Stimulated activated CD4-positive, alpha-beta T cell treated with anti-CD3 and anti-CD28 coated beads, Interleukin-4, amount 100 ng/mL, for 48 hours (primary cell): ENCODE measurements at regions not wholly inside any gene's neighbourhood (a gene's known extent, or its start where the extent isn't known, plus 50 kb on each side); places are given as distances from the start of the nearest gene placed in this dataset.
"Not testable (repeated sequence)": the region's sequence is repeated elsewhere in the genome, so short reads cannot be mapped to it uniquely, and the experiment has no call there.

Experiments used
- DNase-seq, 2 donors: peaks; one replicate each; pipeline ENCODE4 v3.0.0-alpha.2; 2020; ENCODE audit warnings: low read depth in 2 of 2

DNA sequence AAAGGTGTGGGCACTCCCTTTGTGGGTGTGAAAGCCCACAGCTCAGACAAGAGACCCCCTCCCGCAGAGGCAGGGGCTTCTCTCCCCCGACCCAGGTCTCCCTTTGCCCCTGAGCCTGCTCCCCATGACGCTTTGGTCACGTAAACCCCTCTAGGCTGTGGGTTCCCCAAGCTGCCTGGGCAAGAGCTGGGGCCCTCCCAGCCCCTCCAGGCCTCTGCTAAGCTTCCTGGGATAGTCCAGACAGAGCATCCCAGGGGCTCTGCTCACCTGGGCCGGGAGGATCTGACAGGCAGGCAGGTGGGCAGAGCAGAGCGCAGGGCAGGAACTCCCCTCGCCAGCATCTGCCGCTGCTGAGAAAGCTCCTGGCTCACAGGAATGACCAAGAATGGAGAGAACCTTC, 177.3 kb downstream of the BANP start:
- DNase-seq: no peak

DNA sequence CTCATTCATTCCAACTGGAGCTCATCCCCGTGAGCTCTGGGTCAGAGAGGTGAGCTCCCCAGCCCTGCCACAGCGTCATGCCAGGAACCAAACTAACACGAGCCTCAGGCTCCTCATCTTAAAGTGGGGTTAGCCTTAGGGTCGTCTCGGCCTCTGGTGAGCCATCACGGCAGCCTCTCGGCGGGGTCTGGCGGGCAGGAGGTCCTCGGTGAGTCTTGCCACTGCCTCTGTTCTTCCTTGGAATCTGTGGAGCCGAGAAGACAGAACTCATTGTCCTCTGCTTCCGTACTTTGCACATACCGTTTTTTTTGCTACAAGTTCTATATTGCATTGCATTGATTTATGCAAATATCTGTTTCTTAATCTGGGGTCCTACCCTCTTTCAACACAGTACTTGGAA, 177.9 kb downstream of the BANP start:
- not testable (repeated sequence) for DNase-seq

DNA sequence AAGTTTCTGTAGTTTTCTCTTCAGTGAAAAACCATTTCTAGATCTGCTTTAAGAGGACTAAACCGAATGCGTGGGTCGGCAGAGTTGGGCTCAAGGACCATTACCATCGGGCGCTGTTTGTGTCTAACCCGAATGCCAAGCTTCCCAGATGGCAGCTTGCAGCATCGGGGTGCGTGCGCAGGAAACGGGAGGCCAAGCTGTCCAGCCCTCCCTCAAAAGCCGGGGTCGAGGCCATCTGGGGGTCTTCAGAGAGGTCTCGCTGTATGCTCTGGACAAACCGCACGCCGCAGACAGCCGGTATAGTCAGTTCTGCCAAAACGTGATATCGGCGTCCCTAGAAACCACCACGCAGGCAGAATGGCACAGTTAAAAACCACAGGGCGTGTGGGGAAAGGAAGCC, 178.8 kb downstream of the BANP start:
- DNase-seq: no peak

DNA sequence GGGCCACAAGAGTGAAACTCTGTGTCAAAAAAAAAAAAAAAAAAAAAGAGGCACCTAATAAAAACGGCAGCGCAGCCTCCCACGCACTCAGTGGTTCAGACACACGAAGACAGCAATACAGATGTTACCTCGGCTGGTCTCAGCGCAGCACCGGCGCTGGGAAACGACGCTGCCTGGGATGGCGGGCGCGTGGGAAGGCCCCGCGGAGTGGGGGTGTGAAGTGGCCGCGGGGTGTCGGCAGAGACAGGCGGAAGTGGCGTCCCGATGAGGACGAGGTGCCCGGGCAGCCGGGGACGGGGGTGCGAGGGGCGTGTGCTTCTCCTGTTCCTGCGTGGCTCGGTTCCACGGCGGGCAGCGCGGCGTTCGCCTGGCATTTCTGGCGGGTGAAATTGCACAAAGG, 179.4 kb downstream of the BANP start:
- no peak for DNase-seq

DNA sequence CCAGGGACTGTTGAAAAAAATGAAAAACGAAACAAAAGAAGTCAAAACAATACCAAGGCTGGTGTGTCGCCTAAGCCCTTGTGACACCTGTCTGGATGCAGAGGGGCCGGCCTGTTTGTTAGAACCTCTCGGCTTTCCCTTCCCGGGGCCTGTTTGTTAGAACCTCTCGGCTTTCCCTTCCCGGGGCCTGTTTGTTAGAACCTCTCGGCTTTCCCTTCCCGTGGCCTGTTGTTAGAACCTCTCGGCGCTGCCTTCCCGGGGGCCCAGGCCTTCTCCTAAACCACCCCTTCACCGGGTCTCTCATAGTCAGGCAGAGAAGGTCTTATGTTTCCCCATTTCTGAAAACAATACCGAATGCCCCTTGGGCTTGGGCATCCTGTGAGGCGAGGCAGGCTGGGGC, 180.0 kb downstream of the BANP start:
- DNase-seq: no peak

DNA sequence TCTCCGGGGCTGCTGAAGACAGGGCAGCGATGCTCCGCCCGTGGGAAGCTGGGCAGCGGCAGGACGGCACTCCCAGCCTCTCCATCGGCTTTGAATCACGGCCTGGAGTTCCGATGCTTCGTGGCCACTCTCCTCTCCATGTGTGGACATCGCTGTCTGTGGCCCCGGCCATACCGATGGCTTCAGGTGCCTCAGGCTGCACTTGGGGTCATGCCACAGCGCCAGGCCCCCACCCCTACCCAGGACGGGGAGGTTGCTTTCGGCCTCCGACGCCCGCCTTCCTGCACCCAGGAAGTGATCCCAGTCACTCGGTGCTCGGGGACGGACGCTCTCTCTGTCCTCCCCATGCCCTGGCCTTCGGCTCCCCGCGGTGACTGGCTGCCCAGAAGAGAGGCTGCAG, 180.7 kb downstream of the BANP start:
- DNase-seq: no peak

DNA sequence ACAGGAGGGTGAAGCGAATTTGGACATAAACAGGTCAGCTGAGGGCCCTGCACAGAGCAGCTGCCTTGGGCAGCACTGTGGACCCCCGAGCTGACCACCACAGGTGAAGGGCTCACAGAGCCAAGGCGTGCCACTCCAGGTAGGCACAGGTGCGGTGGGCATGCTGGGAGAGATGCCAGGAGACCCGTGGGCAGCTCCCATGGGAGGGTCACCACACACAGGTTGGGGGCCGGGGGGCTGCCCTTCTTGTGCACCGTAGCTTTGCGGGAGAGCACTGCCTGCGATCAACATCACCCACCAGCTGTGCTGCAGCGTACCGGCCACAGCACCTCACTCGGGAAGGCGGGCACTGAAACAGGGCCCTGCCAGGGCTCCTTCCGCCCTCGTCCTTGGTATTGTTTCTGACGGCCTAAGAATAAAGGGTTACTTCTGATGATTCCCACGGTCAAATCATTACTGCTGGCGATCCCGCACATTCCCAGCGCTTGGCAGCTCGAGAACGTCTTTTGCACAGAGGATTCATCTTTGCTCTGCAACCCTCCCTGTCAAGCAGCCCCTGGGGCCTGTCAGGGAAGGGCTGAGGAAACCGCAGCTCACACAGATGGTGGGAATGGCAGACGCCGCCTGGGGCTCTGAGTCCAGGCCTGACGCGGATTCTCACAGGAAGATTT, 181.7 kb downstream of the BANP start:
- DNase-seq: no peak

DNA sequence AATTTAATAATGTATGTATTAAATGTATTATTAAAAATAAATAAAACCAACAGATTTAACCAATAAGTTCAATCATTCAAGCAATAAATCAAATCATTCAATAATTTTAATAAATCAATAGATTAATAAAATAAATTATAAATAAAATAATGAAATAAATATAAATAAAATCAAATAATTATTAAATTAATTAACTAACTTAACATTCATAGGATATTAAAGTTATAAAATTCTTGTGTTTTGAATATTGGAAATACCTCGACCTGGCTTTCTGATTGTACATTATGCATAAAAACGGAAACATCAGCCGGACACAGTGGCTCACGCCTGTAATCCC, 182.2 kb downstream of the BANP start:
- no peak for DNase-seq

DNA sequence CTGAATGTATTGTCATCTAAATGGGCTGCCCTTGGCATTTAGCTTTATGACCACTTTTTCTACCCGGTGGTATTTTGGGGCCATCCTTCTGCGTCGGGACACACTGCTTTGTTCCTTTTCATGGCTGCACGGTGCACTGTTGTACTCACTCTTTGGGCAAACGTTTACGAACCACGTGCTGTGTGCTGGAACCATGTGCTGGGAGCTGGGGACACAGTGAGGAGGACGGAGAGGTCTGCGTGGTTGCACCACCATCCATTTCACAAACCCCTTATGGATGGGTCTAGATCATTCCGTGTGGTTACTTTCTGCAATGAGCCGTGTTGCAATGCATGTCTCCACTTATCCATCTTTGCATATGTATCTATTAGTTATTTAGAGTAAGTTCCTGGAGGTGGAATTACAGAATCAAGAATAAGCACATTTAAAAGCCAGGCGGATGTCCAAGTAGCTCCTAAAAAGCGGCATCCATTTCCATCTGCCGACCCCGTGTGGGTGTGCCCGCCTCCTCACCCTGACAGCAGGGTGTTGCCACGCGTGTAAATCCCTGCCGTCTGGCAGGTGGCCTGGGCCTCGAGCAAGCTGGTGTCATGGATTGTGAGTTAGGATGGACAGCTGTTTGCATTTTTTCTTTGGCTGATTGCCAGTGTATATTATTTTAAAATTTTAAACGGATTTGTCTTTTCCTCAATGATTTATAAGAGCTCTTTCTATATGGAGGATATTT, 183.1 kb downstream of the BANP start:
- DNase-seq: not testable (repeated sequence)

DNA sequence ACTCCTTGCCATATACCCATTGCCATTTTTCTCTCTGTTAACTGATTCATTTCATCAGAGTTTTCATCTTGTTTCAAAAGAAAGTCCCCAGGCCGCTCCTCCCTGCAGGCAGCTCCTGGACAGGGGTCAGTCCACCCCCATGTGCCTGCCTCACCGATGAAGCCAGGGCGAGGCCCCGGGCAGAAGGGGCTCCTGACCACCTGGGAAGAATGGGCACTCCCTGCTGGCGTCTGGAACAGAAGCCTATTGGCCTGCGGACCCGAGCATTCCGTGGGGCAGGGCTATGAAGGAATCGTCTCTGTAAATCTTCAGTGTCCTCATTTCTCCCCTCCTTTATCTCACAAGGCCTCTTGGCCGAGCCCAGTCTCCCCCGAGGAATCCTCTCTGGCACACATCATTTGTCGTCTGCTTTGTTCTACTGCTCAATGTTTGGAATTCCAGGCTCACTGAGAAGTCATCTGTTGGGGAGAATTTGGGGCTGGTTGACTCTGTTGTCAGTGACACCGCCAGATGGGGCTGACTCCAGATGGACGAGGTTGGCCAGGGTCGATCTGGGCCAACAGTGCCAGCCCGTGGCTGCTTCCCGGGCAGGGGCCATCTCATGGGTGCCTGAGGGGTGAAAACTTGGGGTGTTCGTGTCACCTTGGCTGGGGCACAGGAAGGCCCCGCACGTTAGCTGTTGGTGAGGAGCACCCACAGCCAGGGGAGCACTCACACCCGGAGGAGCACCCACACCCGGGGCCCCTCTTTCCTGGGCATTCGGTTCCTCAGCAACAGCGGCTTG, 183.9 kb downstream of the BANP start:
- DNase-seq: not testable (repeated sequence)

DNA sequence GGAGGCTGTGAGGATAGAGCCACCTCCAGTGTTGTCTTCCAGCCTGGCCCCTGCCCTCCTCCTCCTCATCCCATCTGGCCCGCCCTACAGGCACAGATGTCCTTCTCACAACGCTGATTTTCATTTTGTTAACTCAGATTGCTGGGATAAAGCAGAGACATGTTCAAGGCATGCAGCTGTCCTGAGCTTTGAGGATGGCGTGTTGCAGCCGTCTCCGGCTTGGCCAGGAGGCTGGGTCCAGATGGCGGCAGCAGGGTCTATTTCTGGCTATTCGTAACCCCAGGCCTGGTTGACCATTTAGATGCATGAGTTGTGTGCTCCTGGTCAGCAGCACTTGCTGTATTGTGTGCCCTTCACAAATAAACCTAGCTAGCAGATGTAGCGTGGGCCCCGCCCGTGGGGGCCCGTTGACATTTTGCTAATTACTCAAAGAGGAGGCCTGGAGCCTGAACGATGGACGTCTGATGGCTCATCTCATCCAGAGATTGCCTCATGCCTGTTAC, 185.0 kb downstream of the BANP start:
- not testable (repeated sequence) for DNase-seq

DNA sequence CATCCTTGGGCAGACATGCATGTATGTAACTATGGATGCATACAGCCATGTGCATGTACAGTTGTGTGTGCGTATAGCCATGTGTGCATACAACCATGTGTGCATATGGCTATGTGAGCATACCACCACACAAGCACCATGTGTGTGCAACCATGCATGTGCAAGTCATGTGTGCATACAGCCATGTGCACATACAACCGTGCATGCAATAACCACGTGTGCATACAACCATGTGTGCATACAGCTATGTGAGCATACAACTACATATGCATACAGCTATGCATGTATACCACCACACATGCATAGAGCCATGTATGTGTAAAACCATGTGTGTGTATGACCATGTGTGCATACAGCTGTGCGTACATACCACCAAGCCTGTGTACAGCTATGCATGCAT, 185.7 kb downstream of the BANP start:
- not testable (repeated sequence) for DNase-seq

DNA sequence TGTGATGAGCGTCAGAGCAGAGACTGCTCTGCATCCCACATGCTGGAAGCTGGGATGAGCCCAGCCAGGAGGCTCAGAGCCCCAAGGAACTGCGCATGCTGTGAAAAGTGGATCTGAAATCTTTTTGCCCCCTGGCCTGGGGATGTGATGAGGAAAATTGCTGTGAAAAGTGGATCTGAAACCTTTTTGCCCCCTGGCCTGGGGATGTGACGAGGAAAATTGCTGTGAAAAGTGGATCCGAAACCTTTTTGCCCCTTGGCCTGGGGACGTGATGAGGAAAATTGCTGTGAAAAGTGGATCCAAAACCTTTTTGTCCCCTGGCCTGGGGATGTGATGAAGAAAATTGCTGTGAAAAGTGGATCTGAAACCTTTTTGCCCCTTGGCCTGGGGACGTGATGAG, 187.9 kb downstream of the BANP start:
- not testable (repeated sequence) for DNase-seq

DNA sequence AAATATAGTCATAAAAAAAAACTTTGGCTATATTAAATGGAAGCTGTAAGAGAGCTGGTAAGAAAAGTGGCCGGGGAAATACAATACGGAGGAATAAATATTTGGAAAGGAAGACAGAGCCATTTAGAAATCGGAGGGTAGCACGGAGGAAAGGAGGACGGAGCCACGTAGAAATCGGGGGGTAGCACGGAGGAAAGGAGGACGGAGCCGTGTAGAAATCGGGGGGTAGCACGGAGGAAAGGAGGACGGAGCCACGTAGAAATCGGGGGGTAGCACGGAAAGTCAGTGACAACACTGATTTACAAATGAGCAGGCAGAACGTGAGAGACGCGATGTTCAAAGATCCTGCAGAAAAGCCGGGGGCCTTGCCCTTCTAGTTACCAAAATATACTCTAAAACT, 189.0 kb downstream of the BANP start:
- DNase-seq: not testable (repeated sequence)

DNA sequence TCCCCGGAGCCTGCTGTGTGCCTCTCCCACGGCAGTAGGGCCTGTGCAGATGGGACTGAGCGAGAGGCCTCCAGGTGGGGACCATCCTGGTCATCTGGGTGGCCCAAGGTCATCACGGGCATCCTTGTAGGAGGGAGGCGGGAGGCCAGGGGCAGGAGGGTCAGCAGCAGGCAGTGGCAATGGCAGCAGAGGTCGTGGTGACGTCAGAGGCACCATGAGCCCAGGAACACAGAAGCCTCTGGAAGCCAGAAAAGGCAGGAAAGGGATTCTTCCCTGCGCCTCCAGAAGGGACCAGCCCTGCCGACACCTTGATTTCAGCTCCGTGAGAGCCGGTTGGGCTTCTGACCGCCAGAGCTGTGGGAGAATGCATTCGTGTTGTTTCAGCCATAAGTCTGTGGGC, 190.3 kb downstream of the BANP start:
- DNase-seq: no peak

DNA sequence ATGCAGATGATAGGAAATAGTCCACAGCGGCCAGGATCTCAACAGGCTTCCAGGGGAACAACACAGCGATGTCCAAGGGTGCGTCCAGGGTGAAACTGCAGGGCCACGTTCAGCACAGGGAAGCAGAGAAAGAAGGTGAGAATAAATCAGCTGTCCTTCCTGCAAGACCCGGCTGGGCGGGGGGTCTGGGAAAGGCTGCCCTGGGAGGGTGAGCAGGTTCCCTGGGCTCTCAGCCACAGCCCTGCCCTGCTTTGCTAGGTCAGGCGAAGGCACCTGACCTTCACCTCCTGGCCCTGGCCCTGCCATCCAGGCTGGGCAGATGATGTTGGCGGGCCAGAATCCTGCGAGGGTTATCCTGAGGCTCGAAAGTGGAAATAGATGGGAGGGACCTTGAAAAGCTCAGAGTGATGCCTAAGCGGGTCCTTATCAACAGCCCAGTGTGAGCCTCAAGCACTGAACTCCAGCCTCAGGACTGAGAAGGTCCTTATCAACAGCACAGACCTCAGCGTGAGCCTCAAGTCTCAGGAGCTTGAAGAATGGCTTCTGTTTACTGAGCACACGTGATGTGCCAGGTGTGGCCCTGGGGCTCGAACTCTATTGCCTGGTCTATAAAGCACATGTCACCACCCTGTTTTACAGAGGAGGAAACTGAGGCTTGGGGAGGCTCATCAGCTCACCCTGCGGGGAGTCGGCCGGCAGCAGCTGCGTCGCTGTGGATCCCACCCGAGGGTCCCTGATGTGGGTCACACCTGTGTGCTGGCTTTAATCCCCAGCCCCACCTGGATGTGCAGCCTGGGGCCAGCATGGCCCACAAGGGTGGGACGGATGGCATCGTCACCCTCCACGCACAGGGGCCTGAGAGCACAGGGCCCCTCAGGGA, 191.1 kb downstream of the BANP start:
- not testable (repeated sequence) for DNase-seq

DNA sequence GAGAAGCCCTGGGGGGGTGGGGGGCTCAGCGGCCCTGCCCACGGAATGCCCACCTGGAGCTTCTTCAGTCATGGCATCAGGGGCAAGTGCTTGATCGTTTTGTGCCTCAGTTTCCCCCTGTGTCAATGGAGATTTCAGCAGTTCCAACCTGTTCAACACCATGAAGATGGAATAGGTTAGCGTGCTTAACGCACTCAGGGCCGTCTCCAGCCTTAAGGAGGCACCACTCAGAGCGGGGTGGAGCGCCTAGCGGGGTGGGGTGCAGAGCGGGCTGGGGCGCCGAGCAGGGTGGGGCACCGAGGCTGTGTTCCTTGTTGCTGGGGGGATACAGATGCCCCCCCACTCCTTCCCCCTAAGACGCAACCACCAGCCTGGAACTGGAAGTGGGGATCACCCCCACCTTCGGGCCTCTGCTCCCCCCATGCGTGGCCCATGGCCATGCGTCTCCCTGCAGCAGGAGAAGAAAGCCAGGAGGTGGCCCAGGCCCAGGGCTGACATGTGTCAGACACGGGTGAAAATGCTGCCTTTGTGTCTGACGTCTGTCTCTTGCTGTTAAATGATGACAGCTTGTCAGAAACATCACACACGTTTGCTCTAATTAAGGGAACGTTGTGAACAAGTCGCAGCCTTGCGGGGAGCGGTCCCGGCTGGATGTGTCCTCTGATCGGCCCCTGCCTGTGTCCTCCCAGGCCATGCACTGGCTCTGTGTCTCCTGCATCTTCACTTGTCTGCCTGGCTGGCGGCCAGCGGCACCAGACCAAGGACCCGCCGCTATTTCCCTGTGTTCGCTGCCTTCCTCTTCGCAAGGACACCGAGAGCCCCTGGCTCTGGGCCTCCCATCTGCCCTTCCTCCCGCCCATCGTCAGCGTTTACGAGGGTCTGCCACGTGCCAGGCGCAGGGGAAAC, 192.1 kb downstream of the BANP start:
- DNase-seq: not testable (repeated sequence)

DNA sequence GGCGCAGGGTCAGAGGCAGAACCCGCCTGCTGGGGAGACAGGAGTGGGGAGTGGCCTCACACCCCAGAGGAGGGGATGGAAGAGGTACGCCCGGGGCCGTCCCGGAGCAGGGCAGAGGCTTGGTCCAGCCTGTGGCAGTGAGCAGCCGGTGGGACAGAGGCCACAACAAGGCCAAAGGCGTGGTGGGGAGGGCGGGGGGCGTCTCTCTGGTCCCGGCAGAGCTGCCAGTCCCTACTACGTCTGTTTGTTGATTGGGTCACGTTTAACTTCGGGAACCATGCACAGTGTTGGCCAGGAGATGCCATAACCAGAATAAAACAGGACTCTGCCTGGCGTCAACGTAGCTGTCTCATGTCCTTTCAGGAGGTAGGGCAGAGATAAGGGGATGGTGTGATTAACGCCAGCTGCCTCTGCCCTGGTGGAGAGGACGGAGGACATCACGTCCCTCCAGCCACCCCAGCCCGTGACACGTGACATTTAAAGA, 192.8 kb downstream of the BANP start:
- DNase-seq: no peak

DNA sequence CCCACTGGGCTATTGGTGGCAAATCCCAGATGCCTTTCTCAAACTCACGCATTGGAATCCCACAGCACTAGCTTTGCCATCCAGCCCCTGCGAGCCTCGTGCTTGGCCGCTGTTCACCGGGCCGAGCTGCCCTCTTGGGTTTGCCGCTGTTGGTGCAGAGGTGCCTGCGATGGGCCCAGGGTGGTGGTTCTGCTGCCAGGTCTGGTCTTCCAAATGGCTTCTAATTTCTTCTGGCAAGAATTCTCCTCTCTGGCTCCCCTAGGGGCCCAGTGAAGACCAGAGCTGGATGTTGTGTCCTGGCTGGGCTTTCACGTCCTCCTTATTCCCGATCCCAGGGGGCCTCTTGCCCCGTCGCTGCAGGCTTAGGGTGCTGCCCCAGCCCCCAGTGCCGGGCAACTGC, 194.1 kb downstream of the BANP start:
- not testable (repeated sequence) for DNase-seq

DNA sequence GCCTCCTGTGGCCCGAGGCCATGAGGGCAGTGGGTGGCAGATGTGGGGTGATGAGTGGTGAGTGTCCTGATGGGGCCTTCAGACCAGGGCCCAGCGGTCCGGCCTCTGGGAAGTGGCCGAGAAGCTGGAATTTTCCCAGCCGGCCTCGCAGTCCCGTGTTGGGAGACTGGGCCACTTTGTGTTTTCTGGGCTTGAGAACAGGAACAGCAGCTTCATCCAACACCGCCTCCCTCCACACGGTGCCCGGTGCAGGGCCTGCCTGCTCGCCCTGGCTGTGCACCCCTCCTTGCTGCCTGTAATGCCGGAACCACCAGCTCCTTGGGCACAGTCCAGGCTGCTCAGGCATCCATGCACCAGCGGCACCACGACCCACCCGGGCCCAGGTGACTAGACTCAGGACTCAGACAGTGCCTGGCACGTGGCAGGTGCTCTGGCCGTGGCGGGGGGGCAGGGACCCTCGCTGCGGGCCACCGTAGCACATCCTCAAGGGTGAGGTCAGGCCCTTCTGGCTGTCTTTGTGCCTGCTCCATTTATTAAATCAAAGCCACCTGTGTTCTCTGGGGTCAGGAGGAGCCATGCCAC, 194.7 kb downstream of the BANP start:
- DNase-seq: not testable (repeated sequence)
